GM21529 (cell line): ENCODE measurements at regions not wholly inside any gene's neighbourhood (a gene's known extent, or its start where the extent isn't known, plus 50 kb on each side); places are given as distances from the start of the nearest gene placed in this dataset.

ENCODE experiments used
- ATAC-seq: cut with Tn5 transposase; IDR thresholded peaks from one replicate; pipeline ENCODE4 v1.9.1; 2021; ENCODE audit not compliant: unreplicated experiment

GRCh38 chr16:85398050-85398451, 215.1 kb upstream of the GSE1 start:
- ATAC-seq: no peak

DNA sequence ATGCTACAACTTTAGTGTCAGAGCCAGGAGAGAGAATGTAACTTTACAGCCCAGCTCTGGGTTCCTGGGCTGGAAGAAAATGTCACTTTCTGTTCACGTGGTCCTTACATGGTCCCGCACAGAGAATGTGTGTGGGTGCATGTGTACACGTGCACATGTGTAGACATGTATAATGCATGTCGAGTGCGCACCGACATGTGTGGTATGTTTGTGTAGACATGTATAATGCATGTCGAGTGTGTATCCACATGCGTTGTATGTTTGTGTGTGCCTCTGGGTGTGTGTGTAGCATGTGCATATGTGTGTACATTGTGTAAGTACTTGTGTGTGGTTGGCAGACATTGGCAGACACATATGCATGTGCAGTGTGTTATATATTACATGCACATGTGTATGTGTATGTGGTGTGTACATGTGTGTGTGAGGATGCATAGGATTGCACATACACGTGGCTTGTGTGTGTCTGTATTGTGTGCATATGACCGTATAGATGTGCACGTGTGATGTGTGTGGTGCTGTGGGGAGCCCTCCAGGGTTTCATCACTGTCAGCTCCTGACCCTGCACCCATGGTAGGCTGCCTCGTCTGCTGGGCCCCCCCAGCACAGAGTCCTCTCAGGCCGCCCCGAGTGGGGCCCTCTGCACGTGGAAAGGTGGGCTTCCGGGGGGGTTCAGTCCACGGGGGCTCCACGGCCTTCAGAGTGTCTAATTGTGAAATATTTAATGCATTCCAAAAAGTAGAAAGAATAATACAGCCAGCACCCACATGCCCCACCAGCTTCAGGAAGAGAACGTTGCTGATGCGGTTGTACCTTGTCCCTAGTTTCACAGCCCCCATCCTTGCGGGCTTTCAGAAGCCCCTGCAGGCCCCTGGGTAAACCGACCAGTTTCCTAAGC, 214.2 kb upstream of the GSE1 start:
- no peak for ATAC-seq

DNA sequence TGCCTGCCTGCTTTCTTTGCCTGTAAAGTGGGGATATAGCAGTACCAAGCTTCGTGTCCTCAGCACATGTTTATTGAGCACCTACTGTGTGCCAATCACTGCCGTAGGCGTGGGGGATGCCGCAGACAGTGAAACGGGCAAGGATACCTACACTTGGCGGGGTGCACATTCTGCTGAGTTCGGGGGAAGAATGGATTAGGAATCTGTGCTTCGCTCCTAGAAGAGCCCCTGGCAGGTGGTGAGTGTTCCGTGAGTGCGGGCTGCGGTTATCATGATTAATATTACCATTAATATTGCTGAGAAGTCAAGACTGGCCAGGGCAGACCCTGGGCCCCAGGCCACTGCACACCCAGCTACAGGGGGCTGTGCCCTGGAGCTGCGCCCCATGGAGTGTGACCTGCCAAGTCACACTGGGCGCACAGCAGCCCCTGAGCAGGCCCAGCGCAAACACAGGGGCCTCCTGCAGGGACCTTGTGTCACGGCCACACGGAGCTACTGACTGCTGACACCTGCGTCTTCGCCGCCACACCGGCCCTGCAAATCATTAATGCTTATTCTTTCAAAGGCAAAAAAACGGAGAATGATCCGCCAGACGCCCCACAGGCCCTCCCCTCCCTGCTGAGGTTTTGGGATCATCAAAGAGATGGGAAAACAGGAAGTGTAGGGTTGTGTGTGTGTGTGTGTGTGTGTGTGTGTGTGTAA, 213.4 kb upstream of the GSE1 start:
- no peak for ATAC-seq

DNA sequence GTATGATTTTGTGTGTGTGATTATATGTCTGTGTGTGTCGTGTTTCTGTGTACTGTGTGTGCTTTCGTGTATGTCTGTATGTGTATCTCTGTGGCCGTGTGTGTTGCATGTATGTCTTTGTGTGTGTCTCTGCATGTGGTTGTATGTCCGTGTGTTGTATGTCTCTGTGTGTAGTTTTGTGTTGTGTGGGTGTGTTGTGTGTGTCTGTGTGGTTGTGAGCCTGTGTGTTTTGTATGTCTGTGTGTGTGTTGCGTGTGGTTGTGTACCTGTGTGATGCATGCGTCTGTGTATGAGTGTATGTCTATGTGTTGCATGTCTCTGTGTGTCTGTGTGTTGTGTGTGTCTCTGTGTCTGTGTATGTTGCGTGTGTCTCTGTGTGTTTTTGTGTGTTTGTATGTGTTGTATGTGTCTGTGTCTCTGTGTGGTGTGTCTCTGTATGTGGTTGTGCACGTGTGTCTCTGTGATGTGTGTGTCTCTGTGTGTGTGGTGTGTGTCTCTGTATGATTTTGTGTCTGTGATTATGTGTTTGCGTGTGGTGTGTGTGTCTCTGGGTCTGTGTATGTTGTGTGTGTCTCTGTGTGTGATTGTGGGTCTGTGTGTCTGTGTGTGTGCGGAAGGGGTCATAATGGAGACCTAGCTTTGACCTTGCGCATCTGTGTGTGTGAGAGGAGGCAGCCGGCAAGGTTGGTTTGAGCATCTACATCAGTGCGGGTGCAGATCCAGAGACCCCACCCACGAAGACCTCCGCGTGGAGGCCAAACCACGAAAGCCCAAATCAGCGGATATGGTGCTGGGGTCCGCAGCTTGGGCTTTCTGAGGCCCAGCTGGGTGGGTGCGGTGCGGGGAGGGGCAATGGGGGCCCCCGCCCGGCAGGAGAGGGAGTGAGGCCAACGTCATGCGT, 212.6 kb upstream of the GSE1 start:
- no peak for ATAC-seq

DNA sequence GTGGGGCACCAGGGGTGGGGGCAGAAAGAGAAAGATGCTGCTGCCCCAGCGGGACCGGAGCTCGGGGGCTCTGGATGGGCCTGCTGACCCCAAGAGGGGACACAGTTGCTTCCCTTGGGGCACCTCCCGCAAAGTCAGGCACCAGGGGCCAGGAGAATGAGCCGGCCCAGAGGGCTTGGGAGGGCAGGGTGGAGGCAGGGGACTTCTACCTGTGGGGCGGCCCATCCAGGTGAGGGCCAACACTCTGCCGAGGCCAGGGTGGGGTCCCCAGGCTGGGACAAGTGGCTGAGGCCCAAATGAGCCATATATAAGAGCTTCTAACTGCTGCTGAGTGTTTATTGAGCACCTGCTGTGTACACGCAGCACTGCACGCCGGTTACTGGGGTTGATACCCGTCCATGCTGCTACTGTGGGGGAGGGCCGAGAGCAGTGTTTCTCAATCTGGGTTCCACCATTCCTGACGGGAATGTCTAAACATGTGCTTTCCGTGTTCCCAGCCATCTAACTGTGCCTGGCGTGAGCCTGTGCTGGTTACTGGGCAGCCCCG, 211.7 kb upstream of the GSE1 start:
- no peak for ATAC-seq

- ATAC-seq: no peak
Measured at GRCh38 chr16:85401917-85402766, 211.0 kb upstream of the GSE1 start.

DNA sequence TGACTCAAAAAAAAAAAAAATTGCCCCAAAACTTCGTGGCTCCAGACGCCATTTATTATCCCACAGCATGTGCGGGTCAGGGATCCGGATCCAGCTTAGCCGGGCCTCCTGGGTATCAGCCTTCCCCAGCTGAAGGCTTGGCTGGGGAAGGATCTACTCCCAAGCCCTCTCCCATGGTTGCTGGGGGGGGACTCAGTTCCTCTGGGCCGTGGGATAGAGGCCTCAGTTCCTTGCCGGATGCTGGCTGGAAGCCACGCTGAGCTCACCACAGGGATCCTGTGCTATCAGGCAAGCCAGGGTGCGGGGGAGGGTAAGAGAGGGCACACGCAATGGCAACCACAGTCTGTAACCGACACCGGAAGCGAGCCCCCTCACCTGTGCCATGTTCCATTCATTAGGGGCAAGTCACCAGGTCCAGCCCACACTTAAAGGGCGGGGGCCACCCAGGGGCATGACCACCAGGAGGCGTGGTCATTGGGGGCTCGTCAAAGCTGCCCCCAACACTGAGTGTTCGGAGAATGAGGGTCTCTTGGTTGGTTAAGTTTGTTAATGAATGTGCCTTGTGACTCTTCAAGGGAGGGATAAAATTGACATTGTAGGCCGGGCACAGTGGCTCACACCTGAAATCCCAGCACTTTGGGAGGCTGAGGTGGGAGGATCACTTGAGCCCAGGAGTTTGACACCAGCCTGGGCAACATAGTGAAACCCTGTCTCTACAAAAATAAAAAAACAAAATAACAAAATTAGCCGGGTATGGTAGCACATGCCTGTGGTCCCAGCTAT, 210.0 kb upstream of the GSE1 start:
- no peak for ATAC-seq

- ATAC-seq: no peak
Measured at GRCh38 chr16:85403693-85404092, 209.4 kb upstream of the GSE1 start.

GRCh38 chr16:85412911-85413520, 200.1 kb upstream of the GSE1 start:
- no peak for ATAC-seq

GRCh38 chr16:85413691-85414663, 199.1 kb upstream of the GSE1 start:
- ATAC-seq: no peak

GRCh38 chr16:85415196-85416090, 197.7 kb upstream of the GSE1 start:
- ATAC-seq: no peak

- peak; percentile 47 for ATAC-seq
Measured at GRCh38 chr16:85416228-85417109, 196.7 kb upstream of the GSE1 start.

- no peak for ATAC-seq
Measured at GRCh38 chr16:85417156-85417860, 195.8 kb upstream of the GSE1 start.

DNA sequence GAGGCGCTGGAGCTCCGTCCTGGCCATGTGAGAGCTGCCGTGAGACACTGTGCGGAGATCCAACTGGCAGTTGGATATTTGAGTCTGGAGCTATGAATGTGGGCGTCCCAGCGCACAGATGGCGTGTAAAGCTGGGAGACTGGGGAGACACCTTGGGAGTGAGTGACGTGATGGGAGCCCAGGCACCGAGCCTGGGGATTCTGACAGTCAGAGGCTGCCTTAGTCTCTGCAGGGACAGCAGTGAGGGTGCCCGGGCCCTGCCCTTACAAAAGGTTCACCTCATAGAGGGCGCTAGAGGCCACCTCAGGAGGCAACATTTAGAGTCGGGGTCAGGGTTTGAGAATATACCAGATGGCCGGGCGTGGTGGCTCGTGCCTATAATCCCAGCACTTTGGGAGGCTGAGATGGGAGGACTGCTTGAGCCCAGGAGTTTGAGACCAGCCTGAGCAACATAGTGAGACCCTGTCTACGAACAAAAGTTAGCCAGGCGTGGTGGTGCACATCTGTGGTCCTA, 194.1 kb upstream of the GSE1 start:
- ATAC-seq: no peak
